CD4-positive, alpha-beta T cell (primary cell): ENCODE measurements at regions not wholly inside any gene's neighbourhood (a gene's known extent, or its start where the extent isn't known, plus 50 kb on each side); places are given as distances from the start of the nearest gene placed in this dataset.

Experiments used
- ATAC-seq: fragments of 200-7000 bp; cut with Tn5 transposase; one replicate; pipeline ENCODE4 v1.10.0; 2022; ENCODE audit warnings: mild to moderate bottlenecking; ENCODE audit not compliant: poor library complexity
- CTCF ChIA-PET: fragments of 350-600 bp; sonication (Branson Sonifier 250); formaldehyde crosslinking; loops from one replicate; lab custom pipeline; 2021; ENCODE audit warnings: antibody characterized with exemption, inconsistent platforms; lab: Charles Lee
- POLR2A ChIA-PET: fragments of 350-600 bp; sonication (Branson Sonifier 250); formaldehyde crosslinking; loops from one replicate; lab custom pipeline; 2021; ENCODE audit warnings: antibody characterized with exemption, inconsistent platforms; lab: Charles Lee
- DNase-seq, 14 experiments: peaks; one replicate each; pipeline ENCODE4 v3.0.0-alpha.2; 2013 to 2020; ENCODE audit warnings: mixed read lengths in 2 of 14
- H3K27ac ChIP-seq, 2 donors: one replicate each; pipeline versions ENCODE4 v1.5.1 to v1.7.0; 2013; ENCODE audit warnings: low read length in 2 of 2, low read depth in 1 of 2, mild to moderate bottlenecking in 1 of 2
- H3K27me3 ChIP-seq, 2 experiments: 1 replicate in 1 of 2; 2 replicates in 1 of 2; pipeline versions ENCODE4 v1.6.1 to v1.7.0; 2013; ENCODE audit warnings: low read length in 2 of 2, control low read depth in 1 of 2, mild to moderate bottlenecking in 1 of 2, moderate library complexity in 1 of 2; ENCODE audit not compliant: insufficient read depth in 2 of 2, control insufficient read depth in 1 of 2
- H3K36me3 ChIP-seq: one replicate; pipeline ENCODE4 v1.6.1; 2013; ENCODE audit warnings: low read length, control low read depth; ENCODE audit not compliant: insufficient read depth
- H3K4me1 ChIP-seq: one replicate; pipeline ENCODE4 v1.6.1; 2013; ENCODE audit warnings: low read length, control low read depth; ENCODE audit not compliant: insufficient read depth
- H3K4me3 ChIP-seq: one replicate; pipeline ENCODE4 v1.5.1; 2013; ENCODE audit warnings: mild to moderate bottlenecking, low read length, moderate library complexity
- H3K9me3 ChIP-seq, 2 experiments: 1 replicate in 1 of 2; 2 replicates in 1 of 2; pipeline versions ENCODE4 v1.6.1 to v1.7.0; 2013; ENCODE audit warnings: low read length in 2 of 2, mild to moderate bottlenecking in 2 of 2, control low read depth in 1 of 2, moderate library complexity in 1 of 2; ENCODE audit not compliant: control insufficient read depth in 1 of 2, insufficient read depth in 1 of 2
- H3K27ac Mint-ChIP-seq: one replicate; pipeline ENCODE4 v1.8.0; 2020; ENCODE audit warnings: mixed read lengths
- H3K27me3 Mint-ChIP-seq: one replicate; pipeline ENCODE4 v1.8.0; 2021; ENCODE audit warnings: mixed read lengths
- H3K36me3 Mint-ChIP-seq: one replicate; pipeline ENCODE4 v1.8.0; 2021; ENCODE audit warnings: low read depth, mixed read lengths
- H3K4me1 Mint-ChIP-seq: one replicate; pipeline ENCODE4 v1.8.0; 2021; ENCODE audit warnings: low read depth, mixed read lengths
- H3K4me3 Mint-ChIP-seq: one replicate; pipeline ENCODE4 v1.8.0; 2020; ENCODE audit warnings: mild to moderate bottlenecking, mixed read lengths
- H3K9me3 Mint-ChIP-seq: one replicate; pipeline ENCODE4 v1.8.0; 2020; ENCODE audit warnings: mixed read lengths
- CTCF ChIP-seq: fragments of 200-600 bp; IDR thresholded peaks from one replicate; pipeline ENCODE4 v1.8.0; 2022; ENCODE audit warnings: antibody characterized with exemption, mild to moderate bottlenecking
- intact Hi-C, 2 experiments: fragments of 100-400 bp; cut with DNase I in 1 of 2; cut with micrococcal nuclease in 1 of 2; formaldehyde crosslinking; loops; one replicate each; pipeline versions ENCODE4 v1.15.1 to v1.9.0; 2023 to 2025; cut with DNase I, micrococcal nuclease

- no peak overlapping the region for H3K27ac Mint-ChIP-seq
- Histone ChIP-seq H3K4me1 (no peaks in the 10 kb centered on the region), H3K27me3 (peaks cover 0 to 2% of the 10 kb centered on the region in 2 experiments), H3K4me3 (no peak overlapping the region), H3K36me3 (no peaks in the 10 kb centered on the region), H3K27ac (no peak overlapping the region), H3K9me3 (no peaks in the 10 kb centered on the region)
- no peaks in the 10 kb centered on the region for H3K36me3 Mint-ChIP-seq
- no peaks in the 10 kb centered on the region for H3K4me1 Mint-ChIP-seq
- no peaks in the 10 kb centered on the region for H3K9me3 Mint-ChIP-seq
- ATAC-seq (no peak), DNase-seq (no peak)
- POLR2A ChIA-PET: no interaction called here
- no peak overlapping the region for H3K4me3 Mint-ChIP-seq
- CTCF ChIA-PET: no interaction called here
- peaks cover 4% of the 10 kb centered on the region for H3K27me3 Mint-ChIP-seq
- TF ChIP-seq CTCF: no peak
- intact Hi-C loops: no loop called here
Measured at GRCh38 chr1:55331351-55331750, 116.2 kb upstream of the USP24 start.

GRCh38 chr1:55329808-55330432 is 114.8 kb upstream of the USP24 start:
- intact Hi-C loops: no loop called here
- POLR2A ChIA-PET: no interaction called here
- Histone ChIP-seq H3K27ac (no peak overlapping the region), H3K9me3 (no peaks in the 10 kb centered on the region), H3K27me3 (peaks cover 0 to 2% of the 10 kb centered on the region in 2 experiments), H3K36me3 (no peaks in the 10 kb centered on the region), H3K4me3 (no peak overlapping the region), H3K4me1 (no peaks in the 10 kb centered on the region)
- Mint-ChIP-seq H3K9me3 (no peaks in the 10 kb centered on the region), H3K4me1 (no peaks in the 10 kb centered on the region), H3K27me3 (peaks cover 4% of the 10 kb centered on the region), H3K27ac (no peak overlapping the region), H3K4me3 (no peak overlapping the region), H3K36me3 (no peaks in the 10 kb centered on the region)
- TF ChIP-seq CTCF: no peak
- DNase-seq: no peak
- ATAC-seq: no peak
- CTCF ChIA-PET: no interaction called here

- no peaks in the 10 kb centered on the region for H3K4me1 ChIP-seq
- ChIA-PET POLR2A (no interaction called here), CTCF (no interaction called here)
- TF ChIP-seq CTCF: no peak
- intact Hi-C loops: no loop called here
- DNase-seq (no peak), ATAC-seq (no peak)
- H3K27ac Mint-ChIP-seq: no peak overlapping the region
- H3K4me3 ChIP-seq: no peak overlapping the region
- H3K9me3 Mint-ChIP-seq: no peaks in the 10 kb centered on the region
- H3K4me1 Mint-ChIP-seq: no peaks in the 10 kb centered on the region
- H3K27me3 ChIP-seq: peaks cover 0 to 2% of the 10 kb centered on the region in 2 experiments
- peaks cover 4% of the 10 kb centered on the region for H3K27me3 Mint-ChIP-seq
- no peaks in the 10 kb centered on the region for H3K36me3 Mint-ChIP-seq
- no peak overlapping the region for H3K27ac ChIP-seq
- no peaks in the 10 kb centered on the region for H3K9me3 ChIP-seq
- no peaks in the 10 kb centered on the region for H3K36me3 ChIP-seq
- H3K4me3 Mint-ChIP-seq: no peak overlapping the region
Measured at GRCh38 chr1:55329091-55329490, 113.9 kb upstream of the USP24 start.
